Cerebellar cortex (tissue), 1 donor: ENCODE measurements at regions not wholly inside any gene's neighbourhood (a gene's known extent, or its start where the extent isn't known, plus 50 kb on each side); places are given as distances from the start of the nearest gene placed in this dataset.

ENCODE experiments used
- DNase-seq: peaks from one replicate; pipeline ENCODE4 v3.0.0-alpha.2; 2015; ENCODE audit warnings: low spot score

- no peak for DNase-seq
Measured at GRCh38 chr1:222105393-222105737, 363.5 kb upstream of the DUSP10 start.

- DNase-seq, result no peak
Measured at GRCh38 chr1:222104694-222105392, 363.0 kb upstream of the DUSP10 start.

- DNase-seq, result no peak
Measured at GRCh38 chr1:222104097-222104496, 362.2 kb upstream of the DUSP10 start.

GRCh38 chr1:222099746-222100145 is 357.9 kb upstream of the DUSP10 start:
- DNase-seq, result no peak

- no peak for DNase-seq
Measured at GRCh38 chr1:222098404-222098803, 356.5 kb upstream of the DUSP10 start.

GRCh38 chr1:222097588-222097987 is 355.7 kb upstream of the DUSP10 start:
- DNase-seq, result no peak

- no peak for DNase-seq
Measured at GRCh38 chr1:222096883-222097282, 355.0 kb upstream of the DUSP10 start.

GRCh38 chr1:222096476-222096772 is 354.5 kb upstream of the DUSP10 start:
- DNase-seq, result no peak

GRCh38 chr1:222095606-222096475 is 354.0 kb upstream of the DUSP10 start:
- DNase-seq, result peak; percentile 16

GRCh38 chr1:222093518-222093917 is 351.6 kb upstream of the DUSP10 start:
- DNase-seq, result no peak

GRCh38 chr1:222090103-222090502 is 348.2 kb upstream of the DUSP10 start:
- no peak for DNase-seq

- DNase-seq, result no peak
Measured at GRCh38 chr1:222087221-222087920, 345.5 kb upstream of the DUSP10 start.

- no peak for DNase-seq
Measured at GRCh38 chr1:222084996-222085395, 343.1 kb upstream of the DUSP10 start.

GRCh38 chr1:222084048-222084447 is 342.2 kb upstream of the DUSP10 start:
- no peak for DNase-seq

- DNase-seq, result no peak
Measured at GRCh38 chr1:222081859-222082258, 340.0 kb upstream of the DUSP10 start.

GRCh38 chr1:222079566-222079965 is 337.7 kb upstream of the DUSP10 start:
- no peak for DNase-seq

GRCh38 chr1:222077206-222077605 is 335.3 kb upstream of the DUSP10 start:
- DNase-seq, result peak; percentile 63

GRCh38 chr1:222074317-222074716 is 332.4 kb upstream of the DUSP10 start:
- DNase-seq, result no peak

GRCh38 chr1:222073307-222073995 is 331.6 kb upstream of the DUSP10 start:
- DNase-seq, result no peak

- no peak for DNase-seq
Measured at GRCh38 chr1:222071387-222071786, 329.5 kb upstream of the DUSP10 start.

- DNase-seq, result no peak
Measured at GRCh38 chr1:222068937-222069336, 327.0 kb upstream of the DUSP10 start.

GRCh38 chr1:222068101-222068500 is 326.2 kb upstream of the DUSP10 start:
- no peak for DNase-seq
